Pancreas (tissue), 10 donors: ENCODE measurements at regions not wholly inside any gene's neighbourhood (a gene's known extent, or its start where the extent isn't known, plus 50 kb on each side); places are given as distances from the start of the nearest gene placed in this dataset.
"Not testable (repeated sequence)": the region's sequence is repeated elsewhere in the genome, so short reads cannot be mapped to it uniquely, and the experiment has no call there.

Experiments used
- ATAC-seq, 4 donors: fragments of 200-7000 bp; cut with Tn5 transposase; one replicate each; pipeline versions ENCODE4 v1.8.0 to v1.9.1; 2020; ENCODE audit warnings: mild to moderate bottlenecking in 4 of 4, moderate library complexity in 4 of 4
- DNase-seq, 6 donors: peaks; one replicate each; pipeline ENCODE4 v3.0.0-alpha.2; 2020
- FAIRE-seq: peaks from 2 replicates; lab custom pipeline; 2012; peaks lifted over from hg19 to GRCh38; lab: Jason Lieb, UNC
- H3K27ac ChIP-seq, 4 donors: fragments of 200-600 bp; sonication (generic); 1 replicate in 3 of 4; 2 replicates in 1 of 4; pipeline versions ENCODE4 v1.5.0 to v1.8.0; 2020
- H3K27me3 ChIP-seq, 4 donors: fragments of 200-600 bp; one replicate each; pipeline ENCODE4 v1.8.0; 2021
- H3K36me3 ChIP-seq, 3 donors: fragments of 200-600 bp; sonication (generic) in 1 of 3; one replicate each; pipeline versions ENCODE4 v1.5.0 to v1.8.0; 2020 to 2021
- H3K4me1 ChIP-seq, 3 donors: fragments of 200-600 bp; one replicate each; pipeline ENCODE4 v1.8.0; 2021
- H3K4me3 ChIP-seq, 4 donors: fragments of 200-600 bp; sonication (generic) in 2 of 4; one replicate each; pipeline versions ENCODE4 v1.5.0 to v1.8.0; 2020 to 2021
- H3K9me3 ChIP-seq, 4 donors: fragments of 200-600 bp; one replicate each; pipeline ENCODE4 v1.8.0; 2021
- WGBS, 2 donors: extraction: QIAGEN DNeasy Blood & Tissue Kit; methylation state at CpG; one replicate each; pipeline ENCODE4 v1.1.7; 2013; 5-methylcytosine and 5-hydroxymethylcytosine counted together
- intact Hi-C, 3 donors: fragments of 100-400 bp; cut with DNase I; formaldehyde crosslinking; loops; one replicate each; pipeline versions ENCODE4 v1.11.1 to v1.14.2; 2022
- TF ChIP-seq, protein P1 (sequence below), 4 donors: fragments of 200-600 bp; sonication (generic) in 3 of 4; IDR thresholded peaks; one replicate each; pipeline versions ENCODE4 v1.5.0 to v1.8.0; 2021; ENCODE audit warnings: antibody characterized with exemption in 4 of 4
- donor health status: healthy with polysubstance abuse.
- donor health status: DM: no; HTN: no; CAD: no; lungs with moderate emphysema.
- donor health status: DM: no; HTN: no; CAD: no.
- donor health status: control.
- donor health status: control.
- donor health status: Bipolar disorder and iron deficiency.
- donor health status: DM: yes; HTN: yes; CAD: no.
- donor health status: DM: no; HTN: no; CAD: no.
- donor health status: DM: no; HTN: no; CAD: no.
- donor health status: DM: yes; HTN: yes; CAD: no.

- no peaks in the 10 kb centered on the region for H3K9me3 ChIP-seq
- peak in 3 of 4 donors; percentile 50 to 81 (median 66) for ATAC-seq
- no peaks in the 10 kb centered on the region for H3K4me1 ChIP-seq
- TF ChIP-seq, protein P1, sequence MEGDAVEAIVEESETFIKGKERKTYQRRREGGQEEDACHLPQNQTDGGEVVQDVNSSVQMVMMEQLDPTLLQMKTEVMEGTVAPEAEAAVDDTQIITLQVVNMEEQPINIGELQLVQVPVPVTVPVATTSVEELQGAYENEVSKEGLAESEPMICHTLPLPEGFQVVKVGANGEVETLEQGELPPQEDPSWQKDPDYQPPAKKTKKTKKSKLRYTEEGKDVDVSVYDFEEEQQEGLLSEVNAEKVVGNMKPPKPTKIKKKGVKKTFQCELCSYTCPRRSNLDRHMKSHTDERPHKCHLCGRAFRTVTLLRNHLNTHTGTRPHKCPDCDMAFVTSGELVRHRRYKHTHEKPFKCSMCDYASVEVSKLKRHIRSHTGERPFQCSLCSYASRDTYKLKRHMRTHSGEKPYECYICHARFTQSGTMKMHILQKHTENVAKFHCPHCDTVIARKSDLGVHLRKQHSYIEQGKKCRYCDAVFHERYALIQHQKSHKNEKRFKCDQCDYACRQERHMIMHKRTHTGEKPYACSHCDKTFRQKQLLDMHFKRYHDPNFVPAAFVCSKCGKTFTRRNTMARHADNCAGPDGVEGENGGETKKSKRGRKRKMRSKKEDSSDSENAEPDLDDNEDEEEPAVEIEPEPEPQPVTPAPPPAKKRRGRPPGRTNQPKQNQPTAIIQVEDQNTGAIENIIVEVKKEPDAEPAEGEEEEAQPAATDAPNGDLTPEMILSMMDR (IDR thresholded peaks at IDR 0.05), result no peak
- intact Hi-C loops, result no loop called here
- peaks cover 0 to 5% (median 0%) of the 10 kb centered on the region in 4 donors for H3K27me3 ChIP-seq
- 75 to 83% methylated on average over 4 of the region's 4 CpGs for WGBS, 2 donors
- no peak for DNase-seq
- H3K36me3 ChIP-seq, result no peaks in the 10 kb centered on the region
- FAIRE-seq, result no peak
- H3K27ac ChIP-seq, result no peak overlapping the region
- H3K4me3 ChIP-seq, result no peak overlapping the region
These were observed 145.3 kb downstream of the PLK2 start for GRCh38 chr5:58314356-58315210.

DNA sequence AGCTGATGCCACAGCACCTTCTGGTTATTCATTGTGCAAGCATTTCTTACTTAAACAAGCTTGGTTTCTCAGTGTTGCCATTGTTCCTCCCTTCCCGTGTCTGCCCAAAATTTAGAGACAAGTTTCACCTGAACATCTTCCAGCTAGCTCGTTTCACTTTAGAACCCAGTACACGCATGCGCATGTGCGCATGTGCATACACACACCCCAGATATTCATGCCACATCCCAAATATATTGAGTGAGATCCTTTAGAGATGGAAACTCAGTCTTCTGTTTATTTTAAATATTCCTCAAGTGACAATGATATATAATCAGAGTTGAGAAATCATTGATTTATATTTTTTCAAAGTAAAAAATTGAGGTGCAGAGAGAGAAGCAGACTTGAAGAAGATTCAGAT lies 147.6 kb downstream of the PLK2 start:
- Histone ChIP-seq H3K27ac (no peak overlapping the region), H3K9me3 (no peaks in the 10 kb centered on the region), H3K4me3 (no peak overlapping the region), H3K36me3 (no peaks in the 10 kb centered on the region), H3K27me3 (peaks cover 0 to 5% (median 0%) of the 10 kb centered on the region in 4 donors), H3K4me1 (no peaks in the 10 kb centered on the region)
- ATAC-seq (no peak), DNase-seq (no peak), FAIRE-seq (no peak)
- TF ChIP-seq, protein P1 (IDR thresholded peaks at IDR 0.05), result no peak
- 76 to 90% methylated on average over 5 of the region's 5 CpGs for WGBS, 2 donors
- intact Hi-C loops, result no loop called here

- TF ChIP-seq, protein P1 (IDR thresholded peaks at IDR 0.05), result no peak
- no peak for FAIRE-seq
- no peaks in the 10 kb centered on the region for H3K9me3 ChIP-seq
- no peaks in the 10 kb centered on the region for H3K4me1 ChIP-seq
- no peak for DNase-seq
- intact Hi-C loops, result no loop called here
- H3K36me3 ChIP-seq, result no peaks in the 10 kb centered on the region
- H3K27ac ChIP-seq, result no peak overlapping the region
- peaks cover 0 to 5% (median under 1%) of the 10 kb centered on the region in 4 donors for H3K27me3 ChIP-seq
- 92 to 94% methylated on average over 3 of the region's 3 CpGs for WGBS, 2 donors
- ATAC-seq, result no peak
- H3K4me3 ChIP-seq, result no peak overlapping the region
These were observed 148.4 kb downstream of the PLK2 start for GRCh38 chr5:58311526-58311925.

GRCh38 chr5:58308384-58308783 lies 151.5 kb downstream of the PLK2 start:
- 81 to 91% methylated on average over 2 of the region's 2 CpGs for WGBS, 2 donors
- not testable (repeated sequence) for ATAC-seq

DNA sequence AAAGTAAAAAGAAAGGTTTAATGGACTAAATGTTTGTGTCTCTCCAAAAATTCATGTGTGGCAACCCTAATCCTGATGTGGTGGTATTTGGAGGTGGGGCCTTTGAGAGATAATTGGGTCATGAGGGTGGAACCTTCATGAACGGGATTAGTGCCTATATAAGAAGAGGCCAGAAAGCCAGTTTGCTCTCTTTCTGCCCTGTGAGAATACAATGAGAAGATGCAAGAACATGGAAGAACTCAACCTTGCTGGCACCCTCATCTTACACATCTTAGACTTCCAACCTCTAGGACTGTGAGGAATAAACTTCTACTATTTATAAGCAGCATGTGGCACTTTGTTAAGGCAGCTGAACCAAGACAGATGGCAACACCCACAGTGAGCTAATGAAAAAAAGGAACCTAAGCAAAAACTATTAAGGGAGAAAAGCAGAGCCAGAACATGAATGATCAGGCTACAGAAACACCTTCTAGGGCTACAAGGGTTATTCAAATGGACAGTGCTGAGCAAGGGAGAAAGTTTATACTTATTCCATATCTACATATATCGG lies 159.5 kb downstream of the PLK2 start:
- DNase-seq (no peak), ATAC-seq (no peak), FAIRE-seq (no peak)
- Histone ChIP-seq H3K36me3 (no peaks in the 10 kb centered on the region), H3K27ac (no peak overlapping the region), H3K4me3 (no peak overlapping the region), H3K27me3 (no peaks in the 10 kb centered on the region), H3K9me3 (no peaks in the 10 kb centered on the region), H3K4me1 (no peaks in the 10 kb centered on the region)
- TF ChIP-seq, protein P1 (IDR thresholded peaks at IDR 0.05), result no peak
- intact Hi-C loops, result no loop called here
- 85 to 93% methylated on average over 2 of the region's 2 CpGs for WGBS, 2 donors

More at GRCh38 chr5:58308384-58308783, 151.5 kb downstream of the PLK2 start:
- H3K27ac ChIP-seq, H3K27me3 ChIP-seq, DNase-seq, H3K36me3 ChIP-seq, intact Hi-C loops, H3K4me1 ChIP-seq, H3K4me3 ChIP-seq, H3K9me3 ChIP-seq, FAIRE-seq: not testable (repeated sequence)
